Stimulated activated CD4-positive, alpha-beta T cell treated with anti-CD3 and anti-CD28 coated beads, Interleukin-1b, Interleukin-23, amount 100 ng/mL, for 4 hours (primary cell): ENCODE measurements at regions not wholly inside any gene's neighbourhood (a gene's known extent, or its start where the extent isn't known, plus 50 kb on each side); places are given as distances from the start of the nearest gene placed in this dataset.

Experiments
- DNase-seq, 2 donors: peaks; one replicate each; pipeline ENCODE4 v3.0.0-alpha.2; 2020; ENCODE audit warnings: low read depth in 2 of 2

- no peak for DNase-seq
Observed at GRCh38 chr16:49910541-49911071, 54.7 kb upstream of the ZNF423 start.

GRCh38 chr16:49911430-49911829 lies 55.5 kb upstream of the ZNF423 start:
- no peak for DNase-seq

- no peak for DNase-seq
Observed at GRCh38 chr16:49912721-49913120, 56.8 kb upstream of the ZNF423 start.

GRCh38 chr16:49913720-49914119 lies 57.8 kb upstream of the ZNF423 start:
- no peak for DNase-seq

- no peak for DNase-seq
Observed at GRCh38 chr16:49914657-49915056, 58.7 kb upstream of the ZNF423 start.

- no peak for DNase-seq
Observed at GRCh38 chr16:49918257-49918656, 62.3 kb upstream of the ZNF423 start.

GRCh38 chr16:49919327-49919726 lies 63.4 kb upstream of the ZNF423 start:
- DNase-seq, result no peak

- DNase-seq, result no peak
Observed at GRCh38 chr16:49920397-49920796, 64.5 kb upstream of the ZNF423 start.

- no peak for DNase-seq
Observed at GRCh38 chr16:49921106-49921505, 65.2 kb upstream of the ZNF423 start.

- peak; percentile 12 to 19 for DNase-seq
Observed at GRCh38 chr16:49921791-49922456, 66.0 kb upstream of the ZNF423 start.

GRCh38 chr16:49923411-49923810 lies 67.5 kb upstream of the ZNF423 start:
- no peak for DNase-seq

- DNase-seq, result no peak
Observed at GRCh38 chr16:49924078-49924477, 68.2 kb upstream of the ZNF423 start.

- no peak for DNase-seq
Observed at GRCh38 chr16:49926941-49927340, 71.0 kb upstream of the ZNF423 start.

- DNase-seq, result no peak
Observed at GRCh38 chr16:49928176-49929041, 72.5 kb upstream of the ZNF423 start.

GRCh38 chr16:49929626-49930025 lies 73.7 kb upstream of the ZNF423 start:
- DNase-seq, result no peak

- no peak for DNase-seq
Observed at GRCh38 chr16:49930841-49931240, 74.9 kb upstream of the ZNF423 start.

GRCh38 chr16:49931266-49931665 lies 75.4 kb upstream of the ZNF423 start:
- no peak for DNase-seq

- no peak for DNase-seq
Observed at GRCh38 chr16:49931916-49932315, 76.0 kb upstream of the ZNF423 start.

- DNase-seq, result no peak
Observed at GRCh38 chr16:49932434-49932833, 76.5 kb upstream of the ZNF423 start.

- no peak for DNase-seq
Observed at GRCh38 chr16:49932946-49933345, 77.0 kb upstream of the ZNF423 start.

GRCh38 chr16:49936791-49937190 lies 80.9 kb upstream of the ZNF423 start:
- no peak for DNase-seq

GRCh38 chr16:49937886-49938285 lies 82.0 kb upstream of the ZNF423 start:
- no peak for DNase-seq

- DNase-seq, result no peak
Observed at GRCh38 chr16:49939495-49939894, 83.6 kb upstream of the ZNF423 start.
